DND-41 (cell line): ENCODE measurements at regions not wholly inside any gene's neighbourhood (a gene's known extent, or its start where the extent isn't known, plus 50 kb on each side); places are given as distances from the start of the nearest gene placed in this dataset.
"Not testable (repeated sequence)": the region's sequence is repeated elsewhere in the genome, so short reads cannot be mapped to it uniquely, and the experiment has no call there.

Source experiments
- EZH2 ChIP-seq: IDR thresholded peaks from 3 replicates; pipeline ENCODE4 v1.6.1; 2012; ENCODE audit warnings: borderline replicate concordance, low read depth, mild to moderate bottlenecking, moderate library complexity, low read length, inconsistent platforms; ENCODE audit not compliant: severe bottlenecking
- TF ChIP-seq, protein P1 (sequence below): IDR thresholded peaks from 2 replicates; pipeline ENCODE4 v1.5.1; 2012; ENCODE audit warnings: borderline replicate concordance, low read length, moderate library complexity, mild to moderate bottlenecking; ENCODE audit not compliant: poor library complexity, severe bottlenecking; ENCODE audit errors: extremely low read depth

DNA sequence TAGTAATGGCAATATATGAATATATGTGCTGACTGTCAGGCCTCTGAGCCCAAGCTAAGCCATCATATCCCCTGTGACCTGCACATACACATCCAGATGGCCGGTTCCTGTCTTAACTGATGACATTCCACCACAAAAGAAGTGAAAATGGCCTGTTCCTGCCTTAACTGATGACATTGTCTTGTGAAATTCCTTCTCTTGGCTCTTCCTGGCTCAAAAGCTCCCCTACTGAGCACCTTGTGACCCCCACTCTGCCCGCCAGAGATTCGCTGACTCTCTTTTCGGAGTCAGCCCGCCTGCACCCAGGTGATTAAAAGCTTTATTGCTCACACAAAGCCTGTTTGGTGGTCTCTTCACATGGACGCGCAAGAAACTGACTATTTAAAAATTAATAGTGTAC is 570.6 kb upstream of the PCDH7 start:
- TF ChIP-seq, protein P1, sequence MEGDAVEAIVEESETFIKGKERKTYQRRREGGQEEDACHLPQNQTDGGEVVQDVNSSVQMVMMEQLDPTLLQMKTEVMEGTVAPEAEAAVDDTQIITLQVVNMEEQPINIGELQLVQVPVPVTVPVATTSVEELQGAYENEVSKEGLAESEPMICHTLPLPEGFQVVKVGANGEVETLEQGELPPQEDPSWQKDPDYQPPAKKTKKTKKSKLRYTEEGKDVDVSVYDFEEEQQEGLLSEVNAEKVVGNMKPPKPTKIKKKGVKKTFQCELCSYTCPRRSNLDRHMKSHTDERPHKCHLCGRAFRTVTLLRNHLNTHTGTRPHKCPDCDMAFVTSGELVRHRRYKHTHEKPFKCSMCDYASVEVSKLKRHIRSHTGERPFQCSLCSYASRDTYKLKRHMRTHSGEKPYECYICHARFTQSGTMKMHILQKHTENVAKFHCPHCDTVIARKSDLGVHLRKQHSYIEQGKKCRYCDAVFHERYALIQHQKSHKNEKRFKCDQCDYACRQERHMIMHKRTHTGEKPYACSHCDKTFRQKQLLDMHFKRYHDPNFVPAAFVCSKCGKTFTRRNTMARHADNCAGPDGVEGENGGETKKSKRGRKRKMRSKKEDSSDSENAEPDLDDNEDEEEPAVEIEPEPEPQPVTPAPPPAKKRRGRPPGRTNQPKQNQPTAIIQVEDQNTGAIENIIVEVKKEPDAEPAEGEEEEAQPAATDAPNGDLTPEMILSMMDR = not testable (repeated sequence)
- TF ChIP-seq EZH2 = not testable (repeated sequence)
